HCT116 (cell line): ENCODE measurements at regions not wholly inside any gene's neighbourhood (a gene's known extent, or its start where the extent isn't known, plus 50 kb on each side); places are given as distances from the start of the nearest gene placed in this dataset.

Source experiments
- ATAC-seq: fragments of 200-7000 bp; cut with Tn5 transposase; 2 replicates; pipeline ENCODE4 v1.9.1; 2020; ENCODE audit warnings: mild to moderate bottlenecking, moderate library complexity
- BruUV-seq: library from RNA; stranded (reverse); fragments of 400-500 nt; replicated peaks from 2 replicates; lab custom pipeline; 2021; lab: Mats Ljungman, UMichigan
- CTCF ChIA-PET: fragments of 300-600 bp; sonication (Branson Sonifier 250); formaldehyde crosslinking; loops from one replicate; lab custom pipeline; 2021; ENCODE audit warnings: antibody characterized with exemption; lab: Charles Lee
- POLR2A ChIA-PET: fragments of 300-600, 350-600 bp; sonication (Branson Sonifier 250); formaldehyde crosslinking; loops from one replicate; lab custom pipeline; 2021; ENCODE audit warnings: antibody characterized with exemption; lab: Charles Lee
- RAD21 ChIA-PET, 2 experiments: fragments of 300-600 bp; sonication (Branson Sonifier 250); formaldehyde crosslinking; loops; one replicate each; lab custom pipeline; 2023; ENCODE audit warnings: low total read pairs in 2 of 2; ENCODE audit not compliant: uncharacterized antibody in 2 of 2, unreplicated experiment in 2 of 2, low non-redundant PET in 1 of 2; lab: Charles Lee
- DNase-seq: peaks from one replicate; pipeline ENCODE4 v3.0.0-alpha.2; 2010; ENCODE audit warnings: low read depth, low spot score
- H2AFZ ChIP-seq: fragments of 200-600 bp; shearing (Covaris generic), sonication (generic); 2 replicates; pipeline ENCODE4 v1.6.1; 2017; ENCODE audit warnings: low read depth, mixed run types, mixed read lengths, antibody characterized with exemption, low read length; ENCODE audit not compliant: poor library complexity, severe bottlenecking
- H3K27ac ChIP-seq: 2 replicates; pipeline ENCODE4 v1.5.1; 2012; ENCODE audit warnings: low read depth, low read length
- H3K27me3 ChIP-seq: fragments of 200-600 bp; sonication (generic); 2 replicates; pipeline ENCODE4 v1.6.1; 2016; ENCODE audit warnings: mixed run types, low read length, mixed read lengths; ENCODE audit not compliant: insufficient read depth
- H3K36me3 ChIP-seq, 2 experiments: fragments of 200-500 bp in 1 of 2; fragments of 200-600 bp in 1 of 2; sonication (Bioruptor generic) in 1 of 2; sonication (generic) in 1 of 2; 2 replicates each; pipeline versions ENCODE4 v1.5.1 to v1.6.1; 2014 to 2016; ENCODE audit warnings: low read length in 2 of 2, inconsistent platforms in 1 of 2, mixed read lengths in 1 of 2, mixed run types in 1 of 2; ENCODE audit not compliant: insufficient read depth in 2 of 2, control insufficient read depth in 1 of 2
- H3K4me1 ChIP-seq, 2 experiments: fragments of 200-600 bp in 1 of 2; sonication (generic) in 1 of 2; 2 replicates each; pipeline versions ENCODE4 v1.5.1 to v1.6.1; 2012 to 2017; ENCODE audit warnings: low read length in 2 of 2, inconsistent platforms in 1 of 2, mild to moderate bottlenecking in 1 of 2, mixed read lengths in 1 of 2, mixed run types in 1 of 2, moderate library complexity in 1 of 2; ENCODE audit not compliant: insufficient read depth in 2 of 2, control insufficient read depth in 1 of 2
- H3K4me2 ChIP-seq: fragments of 200-600 bp; sonication (generic); 2 replicates; pipeline ENCODE4 v1.6.1; 2017; ENCODE audit warnings: mixed run types, low read length, mixed read lengths
- H3K4me3 ChIP-seq, 2 experiments: fragments of 200-600 bp in 1 of 2; sonication (generic) in 1 of 2; replicated peaks in 1 of 2; 2 replicates each; pipeline ENCODE4 v1.5.1; 2011 to 2016; ENCODE audit warnings: low read length in 2 of 2, control low read depth in 1 of 2, low read depth in 1 of 2, mild to moderate bottlenecking in 1 of 2, mixed read lengths in 1 of 2, mixed run types in 1 of 2
- H3K79me2 ChIP-seq: fragments of 200-600 bp; sonication (generic); 2 replicates; pipeline ENCODE4 v1.6.1; 2017; ENCODE audit warnings: mild to moderate bottlenecking, mixed run types, low read length, moderate library complexity, mixed read lengths; ENCODE audit not compliant: insufficient read depth
- H3K9ac ChIP-seq: fragments of 200-600 bp; sonication (generic); 2 replicates; pipeline ENCODE4 v1.6.1; 2016; ENCODE audit warnings: low read length, mixed read lengths
- H3K9me2 ChIP-seq: fragments of 200-600 bp; sonication (generic), shearing (Covaris generic); 2 replicates; pipeline ENCODE4 v1.6.1; 2017; ENCODE audit warnings: mixed run types, mild to moderate bottlenecking, moderate library complexity; ENCODE audit not compliant: insufficient read depth
- H3K9me3 ChIP-seq, 2 experiments: fragments of 200-500 bp in 1 of 2; fragments of 200-600 bp in 1 of 2; sonication (Bioruptor generic) in 1 of 2; sonication (generic) in 1 of 2; 2 replicates each; pipeline ENCODE4 v1.6.1; 2014 to 2017; ENCODE audit warnings: low read length in 2 of 2, mixed read lengths in 2 of 2, inconsistent platforms in 1 of 2, low read depth in 1 of 2, mild to moderate bottlenecking in 1 of 2, mixed run types in 1 of 2, moderate library complexity in 1 of 2; ENCODE audit not compliant: control insufficient read depth in 1 of 2, insufficient read depth in 1 of 2
- H4K20me1 ChIP-seq: fragments of 200-600 bp; sonication (generic), shearing (Covaris generic); 2 replicates; pipeline ENCODE4 v1.6.1; 2017; ENCODE audit warnings: mixed run types, mild to moderate bottlenecking, moderate library complexity; ENCODE audit not compliant: insufficient read depth
- CBX3 ChIP-seq: IDR thresholded peaks from 2 replicates; pipeline ENCODE4 v1.6.1; 2012; ENCODE audit warnings: low read depth
- CEBPB ChIP-seq: IDR thresholded peaks from 2 replicates; pipeline ENCODE4 v1.6.1; 2012; ENCODE audit warnings: low read depth
- POLR2A ChIP-seq: IDR thresholded peaks from 2 replicates; pipeline ENCODE4 v1.7.0; 2011; ENCODE audit warnings: borderline replicate concordance; ENCODE audit not compliant: insufficient read depth, insufficient read length; ENCODE audit errors: extremely low read depth
- POLR2AphosphoS5 ChIP-seq: IDR thresholded peaks from 2 replicates; pipeline ENCODE4 v1.6.1; 2011; ENCODE audit warnings: mild to moderate bottlenecking, low read depth, low read length, moderate library complexity
- SRF ChIP-seq: IDR thresholded peaks from 2 replicates; pipeline ENCODE4 v1.6.1; 2012; ENCODE audit warnings: low read depth
- TCF7L2 ChIP-seq: IDR thresholded peaks from 2 replicates; pipeline ENCODE4 v1.7.0; 2011; ENCODE audit warnings: borderline replicate concordance, inconsistent platforms; ENCODE audit not compliant: insufficient read depth, insufficient read length; ENCODE audit errors: extremely low read depth
- intact Hi-C: fragments of 100-400 bp; cut with micrococcal nuclease; formaldehyde crosslinking; loops from 2 replicates; pipeline ENCODE4 v1.10.0; 2022
- TF ChIP-seq, protein P1 (sequence below): IDR thresholded peaks from 2 replicates; pipeline ENCODE4 v1.6.1; 2011; ENCODE audit warnings: mild to moderate bottlenecking, low read length, moderate library complexity; ENCODE audit not compliant: insufficient replicate concordance; ENCODE audit errors: extremely low read depth

DNA sequence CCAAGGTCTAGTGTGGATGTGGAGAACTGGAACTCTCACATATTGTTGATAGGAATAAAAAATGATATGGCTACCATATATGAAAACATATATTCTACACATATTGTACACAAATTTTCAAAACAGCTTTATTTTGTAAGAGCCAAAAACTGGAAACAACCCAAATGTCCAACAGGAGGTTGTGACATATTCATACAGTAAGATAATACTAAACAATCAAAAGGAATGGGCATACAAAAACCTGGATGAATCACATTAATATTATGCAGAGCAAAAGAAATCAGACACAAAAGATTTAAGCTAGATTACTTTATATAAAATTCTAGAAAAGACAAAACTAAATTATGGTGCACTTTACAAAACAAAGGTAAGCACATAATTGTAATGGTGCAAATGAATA, 223.9 kb downstream of the SIM1 start (continued):
- no peak for TF ChIP-seq TCF7L2

DNA sequence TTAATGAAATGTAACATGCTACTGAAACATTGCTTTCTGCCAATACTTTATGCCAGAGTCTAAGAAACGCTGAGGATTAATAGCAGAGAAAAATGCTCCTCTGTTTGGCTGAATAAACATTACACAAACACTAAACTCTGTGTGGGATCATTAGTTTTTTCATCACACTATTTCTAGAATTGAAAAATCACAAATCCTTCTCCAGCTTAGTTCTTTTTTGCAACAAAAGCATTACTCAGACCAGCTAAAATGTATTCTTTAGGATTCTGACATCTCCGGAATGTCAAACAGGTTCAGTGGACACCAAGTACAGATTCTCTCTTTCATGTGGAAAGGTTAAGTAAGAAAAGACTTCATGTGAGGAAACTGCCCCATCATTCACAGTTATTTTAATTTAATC, 226.9 kb downstream of the SIM1 start:
- H3K4me3 ChIP-seq: no peak overlapping the region
- intact Hi-C loops: no loop called here
- ATAC-seq (no peak), DNase-seq (no peak)
- peak overlapping the region; percentile 30 for H2AFZ ChIP-seq
- TF ChIP-seq POLR2A (no peak), POLR2AphosphoS5 (no peak), SRF (no peak), CBX3 (no peak), CEBPB (no peak)
- TF ChIP-seq, protein P1, sequence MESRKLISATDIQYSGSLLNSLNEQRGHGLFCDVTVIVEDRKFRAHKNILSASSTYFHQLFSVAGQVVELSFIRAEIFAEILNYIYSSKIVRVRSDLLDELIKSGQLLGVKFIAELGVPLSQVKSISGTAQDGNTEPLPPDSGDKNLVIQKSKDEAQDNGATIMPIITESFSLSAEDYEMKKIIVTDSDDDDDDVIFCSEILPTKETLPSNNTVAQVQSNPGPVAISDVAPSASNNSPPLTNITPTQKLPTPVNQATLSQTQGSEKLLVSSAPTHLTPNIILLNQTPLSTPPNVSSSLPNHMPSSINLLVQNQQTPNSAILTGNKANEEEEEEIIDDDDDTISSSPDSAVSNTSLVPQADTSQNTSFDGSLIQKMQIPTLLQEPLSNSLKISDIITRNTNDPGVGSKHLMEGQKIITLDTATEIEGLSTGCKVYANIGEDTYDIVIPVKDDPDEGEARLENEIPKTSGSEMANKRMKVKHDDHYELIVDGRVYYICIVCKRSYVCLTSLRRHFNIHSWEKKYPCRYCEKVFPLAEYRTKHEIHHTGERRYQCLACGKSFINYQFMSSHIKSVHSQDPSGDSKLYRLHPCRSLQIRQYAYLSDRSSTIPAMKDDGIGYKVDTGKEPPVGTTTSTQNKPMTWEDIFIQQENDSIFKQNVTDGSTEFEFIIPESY: no peak
- no peaks in the 10 kb centered on the region for H4K20me1 ChIP-seq
- CTCF ChIA-PET: no interaction called here
- no peak overlapping the region for H3K9ac ChIP-seq
- H3K27me3 ChIP-seq: no peaks in the 10 kb centered on the region
- H3K9me3 ChIP-seq: no peaks in the 10 kb centered on the region
- no peaks in the 10 kb centered on the region for H3K36me3 ChIP-seq
- BruUV-seq: no TSS peak
- RAD21 ChIA-PET: no interaction called here
- POLR2A ChIA-PET: no interaction called here
- no peak overlapping the region for H3K27ac ChIP-seq
- no peaks in the 10 kb centered on the region for H3K4me1 ChIP-seq
- H3K4me2 ChIP-seq: no peak overlapping the region
- H3K9me2 ChIP-seq: no peaks in the 10 kb centered on the region
- H3K79me2 ChIP-seq: no peaks in the 10 kb centered on the region
